AG09319 (cell line): ENCODE measurements at regions not wholly inside any gene's neighbourhood (a gene's known extent, or its start where the extent isn't known, plus 50 kb on each side); places are given as distances from the start of the nearest gene placed in this dataset.

Source experiments
- DNase-seq: peaks from one replicate; pipeline ENCODE4 v3.0.0-alpha.2; 2010; ENCODE audit warnings: low read depth; ENCODE audit errors: extremely low read depth
- CTCF ChIP-seq: IDR thresholded peaks from 2 replicates; pipeline ENCODE4 v1.5.1; 2011; ENCODE audit warnings: low read depth, mild to moderate bottlenecking, inconsistent platforms, low read length, moderate library complexity

GRCh38 chr13:105307776-105308175 is 1227.7 kb downstream of the EFNB2 start:
- no peak for TF ChIP-seq CTCF
- no peak for DNase-seq

GRCh38 chr13:105297839-105298238 is 1237.6 kb downstream of the EFNB2 start:
- no peak for TF ChIP-seq CTCF
- DNase-seq: no peak

DNA sequence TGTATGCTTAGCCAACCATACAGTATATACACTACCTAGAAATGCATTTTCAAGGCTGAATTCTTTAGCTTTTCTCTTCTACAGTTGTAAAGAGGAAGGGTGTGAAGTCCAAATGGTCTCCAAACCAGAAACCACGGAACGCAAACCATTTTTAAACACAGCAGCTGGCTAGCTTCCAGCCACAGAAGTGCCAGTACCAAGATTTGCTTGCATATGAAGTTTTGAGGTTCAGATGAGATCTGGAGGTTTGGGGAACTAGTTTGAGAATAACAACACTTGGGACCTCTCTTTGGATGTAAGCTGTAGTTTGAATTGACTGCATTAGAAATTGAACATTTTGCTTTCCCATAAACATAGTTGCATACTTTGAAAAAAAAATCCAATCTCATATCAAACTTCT is 1243.5 kb downstream of the EFNB2 start:
- no peak for TF ChIP-seq CTCF
- DNase-seq: no peak

DNA sequence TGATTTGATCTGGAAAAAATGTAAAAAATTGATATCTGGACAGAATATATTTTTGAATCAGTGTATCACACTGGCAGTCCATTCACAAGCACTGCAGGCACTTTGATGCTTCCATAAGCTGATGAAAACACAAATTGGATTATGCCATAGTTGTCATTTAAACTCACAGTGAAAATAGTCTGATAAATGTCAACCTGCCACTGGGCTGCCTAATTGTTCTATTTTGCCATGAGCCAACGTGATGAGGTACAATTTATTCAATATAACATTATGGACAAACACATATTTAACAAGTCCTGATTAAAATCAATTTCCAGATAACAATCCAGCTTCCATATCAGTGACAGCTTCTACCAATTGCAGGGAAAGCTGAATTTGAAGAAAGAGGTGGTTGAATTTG is 1244.9 kb downstream of the EFNB2 start:
- no peak for TF ChIP-seq CTCF
- no peak for DNase-seq

DNA sequence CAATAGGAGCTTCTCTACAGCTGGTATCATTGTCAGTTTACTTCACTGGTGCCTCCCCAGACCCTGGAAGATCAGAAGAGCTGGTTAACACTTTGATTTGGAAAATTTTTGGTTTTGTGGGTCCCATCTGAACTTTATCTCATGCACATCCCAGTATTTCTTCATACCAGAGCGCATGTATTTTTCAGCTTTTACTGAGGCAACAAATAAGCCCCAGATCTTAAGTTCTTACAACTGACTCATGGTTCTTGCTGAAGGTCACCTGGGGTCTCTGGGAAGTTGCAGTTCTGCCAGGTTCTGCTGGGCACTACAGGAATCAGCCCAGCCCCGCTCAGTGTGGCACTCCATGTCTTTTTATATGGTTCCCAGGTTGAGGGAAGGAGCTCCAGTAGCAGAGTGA is 1249.9 kb downstream of the EFNB2 start:
- DNase-seq: no peak
- no peak for TF ChIP-seq CTCF

- TF ChIP-seq CTCF: no peak
- DNase-seq: no peak
Observed at GRCh38 chr13:105282406-105283285, 1252.8 kb downstream of the EFNB2 start.

DNA sequence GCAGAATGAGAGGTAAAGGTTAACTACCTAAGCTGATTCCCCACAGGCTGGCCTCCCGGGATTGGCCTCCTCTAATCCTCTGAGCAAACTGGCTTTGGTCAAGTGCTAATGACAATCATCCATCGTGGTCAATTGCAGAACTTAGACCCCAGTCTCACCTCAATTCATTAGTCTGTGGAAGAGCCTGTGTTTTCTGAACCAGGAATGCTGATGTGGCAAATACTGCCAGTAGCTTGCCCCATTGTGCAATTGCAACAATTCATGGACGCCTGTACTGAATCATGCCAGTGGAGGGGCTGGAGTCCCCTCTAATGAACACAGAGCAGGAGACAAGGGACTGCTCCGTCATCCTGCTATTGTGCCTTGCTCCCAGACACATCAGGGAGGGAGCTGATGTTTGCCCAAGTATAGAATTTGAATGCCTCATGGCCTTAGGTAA is 1256.5 kb downstream of the EFNB2 start:
- no peak for DNase-seq
- no peak for TF ChIP-seq CTCF
